ENCODE measurements at regions not wholly inside any gene's neighbourhood (a gene's known extent, or its start where the extent isn't known, plus 50 kb on each side); places are given as distances from the start of the nearest gene placed in this dataset.

DNA sequence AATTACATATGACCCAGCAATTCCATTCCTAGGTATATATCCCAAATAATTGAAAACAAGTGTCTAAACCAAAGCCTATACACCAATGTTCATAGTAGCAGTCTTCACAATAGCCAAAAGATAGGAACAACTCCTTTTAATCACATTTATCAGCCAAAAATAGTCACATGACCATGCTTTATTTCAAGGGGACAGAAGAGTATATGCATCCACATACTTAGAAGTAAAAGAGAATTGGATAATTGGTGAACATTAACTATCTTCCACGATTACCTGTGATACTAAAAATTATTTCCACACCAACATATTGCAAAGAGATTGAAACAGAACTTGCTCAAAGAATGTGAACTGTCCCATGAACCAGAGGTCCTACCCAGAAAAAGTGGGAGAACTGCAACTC, 51.8 kb upstream of the FOXE1 start:
- Histone ChIP-seq H3K4me3 (no peak overlapping the region), H3K36me3 (ENCODE audit: insufficient read depth, low read length) (no peaks in the 10 kb centered on the region), H3K9me3 (ENCODE audit: low read depth, low read length) (no peaks in the 10 kb centered on the region), H3K9ac (ENCODE audit: insufficient read length) (no peak overlapping the region), H3K27ac (no peak overlapping the region)
- DNase-seq (ENCODE audit: low read depth, low spot score): no peak
- TF ChIP-seq EZH2 (IDR thresholded peaks at IDR 0.05) (no peak), POLR2AphosphoS5 (IDR thresholded peaks at IDR 0.05; ENCODE audit: borderline replicate concordance, low read depth, low read length) (no peak), FOXP2 (optimal IDR thresholded peaks at IDR 0.05; ENCODE audit: control extremely low read depth, extremely low read length, insufficient read depth) (no peak)

DNA sequence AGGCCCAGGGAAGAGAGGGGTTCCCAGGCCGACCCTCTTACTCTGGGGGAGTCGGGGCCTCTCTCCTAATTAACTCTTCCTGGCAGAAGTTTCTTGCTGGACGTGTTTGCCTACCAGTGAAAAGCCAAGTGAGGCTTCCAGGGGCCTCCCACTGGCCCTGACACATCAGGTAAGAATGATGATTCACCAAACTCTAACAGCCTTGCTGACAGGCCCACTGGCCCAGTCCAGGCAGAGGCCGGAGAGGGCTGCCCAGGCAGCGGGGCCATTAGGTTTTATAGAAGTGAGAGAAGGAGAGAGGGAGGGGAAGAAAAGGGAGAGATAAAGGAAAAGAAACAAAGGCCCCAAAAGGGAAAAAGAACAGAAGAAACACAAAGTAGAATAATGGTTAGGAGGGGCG, 50.8 kb upstream of the FOXE1 start:
- Histone ChIP-seq H3K9me3 (ENCODE audit: low read depth, low read length) (no peaks in the 10 kb centered on the region), H3K9ac (ENCODE audit: insufficient read length) (no peak overlapping the region), H3K27ac (no peak overlapping the region), H3K4me3 (no peak overlapping the region), H3K36me3 (ENCODE audit: insufficient read depth, low read length) (no peaks in the 10 kb centered on the region)
- no peak for DNase-seq (ENCODE audit: low read depth, low spot score)
- TF ChIP-seq FOXP2 (optimal IDR thresholded peaks at IDR 0.05; ENCODE audit: control extremely low read depth, extremely low read length, insufficient read depth): no peak
- TF ChIP-seq EZH2 (IDR thresholded peaks at IDR 0.05): no peak
- no peak for TF ChIP-seq POLR2AphosphoS5 (IDR thresholded peaks at IDR 0.05; ENCODE audit: borderline replicate concordance, low read depth, low read length)

DNA sequence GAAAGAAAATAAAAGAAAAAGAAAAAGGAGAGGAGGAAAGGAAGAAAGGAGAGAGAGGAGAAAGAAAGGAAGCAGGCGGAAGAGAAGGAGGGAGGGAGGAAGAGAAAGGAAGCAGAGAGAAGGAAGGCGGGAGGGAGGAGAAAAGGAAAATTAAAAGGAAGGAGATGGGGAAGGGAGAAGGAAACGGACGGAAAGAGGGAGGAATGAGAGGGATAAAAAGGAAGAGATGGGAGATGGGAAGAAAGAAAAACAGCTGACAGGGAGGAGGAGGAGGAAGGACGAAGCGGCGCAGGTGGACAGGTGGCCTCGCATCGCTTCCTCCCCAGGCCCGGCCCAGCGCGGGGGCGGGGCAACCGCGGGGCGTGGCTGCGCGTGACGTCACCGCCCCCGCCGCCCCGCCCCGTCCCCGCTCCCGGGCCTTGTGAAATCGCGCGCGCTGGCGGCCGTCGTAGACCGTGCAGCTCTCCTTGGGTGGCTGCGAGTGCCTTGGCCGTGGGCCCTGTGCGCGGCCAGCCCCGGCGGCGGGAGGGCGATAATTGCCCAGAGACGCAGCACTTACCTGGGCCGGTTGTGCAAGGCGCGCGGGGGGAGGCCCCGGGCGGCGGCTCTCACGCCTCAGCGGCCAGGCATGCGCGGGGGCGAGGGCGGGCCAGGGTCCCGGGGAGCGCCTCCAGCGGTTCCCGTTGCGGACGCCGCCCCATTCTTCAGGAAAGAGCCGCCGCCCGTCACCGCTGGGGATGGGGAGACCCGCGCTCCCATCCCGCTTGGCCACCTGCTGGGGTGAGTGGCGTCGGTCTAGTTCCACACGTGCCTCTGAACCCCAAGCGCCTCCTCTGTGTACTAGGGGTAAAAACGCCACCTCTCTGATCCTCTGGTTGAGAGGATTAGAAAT, 49.6 kb upstream of the FOXE1 start:
- no peaks in the 10 kb centered on the region for H3K36me3 ChIP-seq (ENCODE audit: insufficient read depth, low read length)
- H3K9ac ChIP-seq (ENCODE audit: insufficient read length): peak overlapping the region; percentile 45
- H3K27ac ChIP-seq: no peak overlapping the region
- no peaks in the 10 kb centered on the region for H3K9me3 ChIP-seq (ENCODE audit: low read depth, low read length)
- no peak for DNase-seq (ENCODE audit: low read depth, low spot score)
- H3K4me3 ChIP-seq: peak overlapping the region; percentile 81
- TF ChIP-seq POLR2AphosphoS5 (IDR thresholded peaks at IDR 0.05; ENCODE audit: borderline replicate concordance, low read depth, low read length): peak; percentile 51; the same call in 1 of the 2 replicates
- TF ChIP-seq FOXP2 (optimal IDR thresholded peaks at IDR 0.05; ENCODE audit: control extremely low read depth, extremely low read length, insufficient read depth): no peak
